A549 (cell line): ENCODE measurements at regions not wholly inside any gene's neighbourhood (a gene's known extent, or its start where the extent isn't known, plus 50 kb on each side); places are given as distances from the start of the nearest gene placed in this dataset.
"Not testable (repeated sequence)": the region's sequence is repeated elsewhere in the genome, so short reads cannot be mapped to it uniquely, and the experiment has no call there.

Experiments
- ATAC-seq, 2 experiments: fragments of 200-7000 bp in 1 of 2; fragments of >200 bp in 1 of 2; cut with Nextera tagmentation in 1 of 2; cut with Tn5 transposase in 1 of 2; 3 replicates each; pipeline versions ENCODE4 v1.8.0 to v1.9.1; 2018 to 2020; ENCODE audit warnings: mild to moderate bottlenecking in 1 of 2, moderate library complexity in 1 of 2
- CTCF ChIA-PET: fragments of 300-600 bp; sonication (Branson Sonifier 250); formaldehyde crosslinking; extraction: SDS; loops from one replicate; lab custom pipeline; 2021; ENCODE audit warnings: antibody characterized with exemption, inconsistent platforms; lab: Yijun Ruan, JAX
- POLR2A ChIA-PET: fragments of 350-600 bp; formaldehyde crosslinking; extraction: SDS; loops from one replicate; lab custom pipeline; 2021; ENCODE audit warnings: antibody characterized with exemption, inconsistent platforms; lab: Yijun Ruan, JAX
- DNase-seq, 2 experiments: peaks; one replicate each; pipeline versions ENCODE4 v3.0.0 to v3.0.0-alpha.2; 2011 to 2016; ENCODE audit warnings: low read depth in 1 of 2, low spot score in 1 of 2
- FAIRE-seq: peaks from 2 replicates; lab custom pipeline; 2011; peaks lifted over from hg19 to GRCh38; lab: Jason Lieb, UNC
- H3K27ac ChIP-seq, 2 experiments: fragments of >200 bp; sonication (Bioruptor Twin); formaldehyde crosslinking; 3 replicates each; pipeline ENCODE4 v1.5.1; 2016 to 2017
- H3K4me1 ChIP-seq: fragments of >200 bp; sonication (Bioruptor Twin); formaldehyde crosslinking; 3 replicates; pipeline ENCODE4 v1.6.1; 2016
- H3K4me2 ChIP-seq: fragments of >200 bp; sonication (Bioruptor Twin); formaldehyde crosslinking; 3 replicates; pipeline ENCODE4 v1.6.1; 2016
- H3K4me3 ChIP-seq: fragments of >200 bp; sonication (Bioruptor Twin); formaldehyde crosslinking; 3 replicates; pipeline ENCODE4 v1.5.1; 2016
- H3K9me3 ChIP-seq: fragments of >200 bp; sonication (Bioruptor Twin); formaldehyde crosslinking; 3 replicates; pipeline ENCODE4 v1.6.1; 2016
- CHD2 ChIP-seq: fragments of 150-350 bp; IDR thresholded peaks from 2 replicates; pipeline ENCODE4 v1.6.1; 2014; ENCODE audit warnings: low read length; ENCODE audit not compliant: partially characterized antibody
- EHF ChIP-seq: fragments of 250-450 bp; sonication (Bioruptor Pico); IDR thresholded peaks from 2 replicates; pipeline ENCODE4 v1.5.0; 2020; ENCODE audit warnings: mild to moderate bottlenecking
- EHMT2 ChIP-seq: fragments of 200-600 bp; sonication (generic); IDR thresholded peaks from 2 replicates; pipeline ENCODE4 v1.6.1; 2016; ENCODE audit warnings: antibody characterized with exemption, low read depth, mild to moderate bottlenecking, moderate library complexity
- ESRRA ChIP-seq: fragments of 150-350 bp; IDR thresholded peaks from 2 replicates; pipeline ENCODE4 v1.6.1; 2014; ENCODE audit warnings: mild to moderate bottlenecking, low read length, borderline replicate concordance
- FOSL2 ChIP-seq, 2 experiments: fragments of 450-650 bp in 1 of 2; fragments of >200 bp in 1 of 2; sonication (Bioruptor Twin) in 1 of 2; formaldehyde crosslinking; IDR thresholded peaks; 2 replicates each; pipeline versions ENCODE4 v1.5.0 to v1.6.1; 2016 to 2020; ENCODE audit warnings: mild to moderate bottlenecking in 1 of 2, moderate library complexity in 1 of 2
- GATA3 ChIP-seq: IDR thresholded peaks from 2 replicates; pipeline ENCODE4 v1.6.1; 2012; ENCODE audit warnings: borderline replicate concordance
- JUNB ChIP-seq: fragments of >200 bp; sonication (Bioruptor Twin); formaldehyde crosslinking; IDR thresholded peaks from 2 replicates; pipeline ENCODE4 v1.6.1; 2016
- MAZ ChIP-seq: fragments of 150-350 bp; IDR thresholded peaks from 2 replicates; pipeline ENCODE4 v1.6.1; 2014; ENCODE audit warnings: antibody characterized with exemption, low read depth, low read length, borderline replicate concordance
- MYC ChIP-seq: IDR thresholded peaks from 2 replicates; pipeline ENCODE4 v1.6.1; 2012; ENCODE audit warnings: mild to moderate bottlenecking, inconsistent platforms, low read length, improper control_type of control experiment, borderline replicate concordance
- NFE2L2 ChIP-seq: fragments of 150-350 bp; conservative IDR thresholded peaks from 2 replicates; pipeline ENCODE4 v1.6.1; 2014; ENCODE audit warnings: low read length
- NPAS2 ChIP-seq: fragments of 250-450 bp; sonication (Bioruptor Pico); IDR thresholded peaks from 2 replicates; pipeline ENCODE4 v1.8.0; 2022; ENCODE audit warnings: mild to moderate bottlenecking, moderate library complexity, borderline replicate concordance
- POLR2A ChIP-seq: IDR thresholded peaks from 2 replicates; pipeline ENCODE4 v1.6.1; 2012; ENCODE audit warnings: mild to moderate bottlenecking, low read length
- RAD21 ChIP-seq, 2 experiments: fragments of >200 bp in 1 of 2; sonication (Bioruptor Twin) in 1 of 2; formaldehyde crosslinking in 1 of 2; IDR thresholded peaks in 1 of 2; conservative IDR thresholded peaks in 1 of 2; 2 replicates in 1 of 2; 3 replicates in 1 of 2; pipeline ENCODE4 v1.6.1; 2012 to 2018; ENCODE audit warnings: inconsistent platforms in 1 of 2
- RARB ChIP-seq: fragments of 250-450 bp; sonication (Bioruptor Pico); IDR thresholded peaks from 2 replicates; pipeline ENCODE4 v1.8.0; 2021; ENCODE audit warnings: mild to moderate bottlenecking, moderate library complexity
- RCOR1 ChIP-seq: fragments of 150-350 bp; IDR thresholded peaks from 2 replicates; pipeline ENCODE4 v1.6.1; 2014; ENCODE audit warnings: antibody characterized with exemption, low read length, low read depth
- RNF2 ChIP-seq: fragments of 200-600 bp; sonication (generic); IDR thresholded peaks from 2 replicates; pipeline ENCODE4 v1.6.1; 2016; ENCODE audit warnings: low read depth, mild to moderate bottlenecking, antibody characterized with exemption, moderate library complexity, borderline replicate concordance
- SMC3 ChIP-seq: fragments of >200 bp; sonication (Bioruptor Twin); formaldehyde crosslinking; IDR thresholded peaks from 3 replicates; pipeline ENCODE4 v1.6.1; 2018; ENCODE audit warnings: inconsistent platforms
- ZC3H11A ChIP-seq: fragments of 450-650 bp; IDR thresholded peaks from 2 replicates; pipeline ENCODE4 v1.6.1; 2014; ENCODE audit warnings: antibody characterized with exemption, mild to moderate bottlenecking
- ZFP36 ChIP-seq: fragments of 450-650 bp; IDR thresholded peaks from 2 replicates; pipeline ENCODE4 v1.6.1; 2014; ENCODE audit warnings: borderline replicate concordance; ENCODE audit not compliant: partially characterized antibody
- ZNF302 ChIP-seq: fragments of 250-450 bp; sonication (Bioruptor Pico); IDR thresholded peaks from 2 replicates; pipeline ENCODE4 v1.9.0; 2021; ENCODE audit warnings: inconsistent platforms, mild to moderate bottlenecking, moderate library complexity
- WGBS: methylation state at CpG from one replicate; pipeline ENCODE4 v1.1.6; 2017; ENCODE audit errors: missing lambda C conversion rate; 5-methylcytosine and 5-hydroxymethylcytosine counted together
- TF ChIP-seq, protein P1 (sequence below): fragments of >200 bp; sonication (Bioruptor Twin); formaldehyde crosslinking; IDR thresholded peaks from 2 replicates; pipeline ENCODE4 v1.6.1; 2016
- TF ChIP-seq, protein P2 (sequence below): fragments of 450-650 bp; IDR thresholded peaks from 2 replicates; pipeline ENCODE4 v1.6.1; 2014; ENCODE audit warnings: antibody characterized with exemption
- TF ChIP-seq, protein P3 (sequence below): fragments of 250-450 bp; sonication (Bioruptor Pico); IDR thresholded peaks from 2 replicates; pipeline ENCODE4 v1.5.0; 2020; ENCODE audit warnings: low read depth, mild to moderate bottlenecking, moderate library complexity
- TF ChIP-seq, protein P4 (sequence below): fragments of 200-600 bp; sonication (generic); IDR thresholded peaks from 2 replicates; pipeline ENCODE4 v1.6.1; 2016; ENCODE audit warnings: antibody characterized with exemption, mild to moderate bottlenecking, moderate library complexity
- TF ChIP-seq, protein P5 (sequence below): fragments of >200 bp; sonication (Bioruptor Twin); formaldehyde crosslinking; IDR thresholded peaks from 3 replicates; pipeline ENCODE4 v1.5.1; 2016

DNA sequence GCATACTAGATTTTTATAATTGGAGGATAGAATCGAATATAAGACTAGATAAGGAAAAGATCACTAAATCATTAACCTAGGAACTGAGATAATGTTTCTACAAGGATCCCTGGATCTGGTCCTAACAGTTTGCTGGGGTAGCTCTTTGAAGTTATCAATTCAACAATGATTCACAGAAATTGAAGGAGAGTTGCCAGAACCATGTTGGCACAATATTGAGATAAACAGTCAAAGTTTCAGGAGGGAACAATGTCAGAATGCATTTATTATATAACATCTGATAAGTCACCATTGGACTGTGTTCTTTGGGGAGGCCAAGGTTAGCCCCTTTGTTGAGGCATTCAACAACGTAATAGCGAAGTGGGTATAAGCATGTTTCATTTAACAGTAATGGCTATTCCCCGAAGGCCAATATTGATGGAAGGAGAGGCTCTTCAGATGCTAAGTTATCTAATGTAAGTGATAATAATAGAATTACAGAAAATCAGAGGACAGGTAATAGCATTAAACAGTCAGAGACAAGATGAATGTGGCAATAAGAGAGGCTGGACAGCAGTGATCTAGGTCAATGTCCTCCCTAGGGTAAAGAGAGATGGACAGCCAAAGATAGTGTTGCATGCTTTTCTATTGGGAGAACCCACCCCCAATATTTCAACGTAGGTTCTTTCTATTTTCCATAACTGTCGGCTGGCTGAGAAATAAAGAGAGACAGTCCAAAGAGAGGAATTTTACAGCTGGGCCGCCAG is 604.8 kb upstream of the GYPC start:
- ChIA-PET CTCF (interaction anchor here (0.7 to 1.2 kb wide), 2 partner anchors 10 to 20 kb away, joined by 3 to 4 read pairs; no protein-coding TSS in a partner anchor), POLR2A (no interaction called here)
- DNase-seq (no peak), FAIRE-seq (no peak), ATAC-seq (no peak)
- Histone ChIP-seq H3K4me1 (no peaks in the 10 kb centered on the region), H3K27ac (no peak overlapping the region), H3K4me2 (no peak overlapping the region), H3K4me3 (no peak overlapping the region), H3K9me3 (peaks cover 5% of the 10 kb centered on the region; the same call in 2 of the 3 replicates)
- no peak for TF ChIP-seq GATA3
- no peak for TF ChIP-seq MAZ
- TF ChIP-seq RARB: no peak
- TF ChIP-seq SMC3: no peak
- TF ChIP-seq MYC: no peak
- no peak for TF ChIP-seq RAD21 (conservative IDR thresholded peaks at IDR 0.05 in 1 of 2, IDR thresholded peaks at IDR 0.05 in 1 of 2)
- TF ChIP-seq JUNB: no peak
- no peak for TF ChIP-seq RNF2
- no peak for TF ChIP-seq NFE2L2
- no peak for TF ChIP-seq ZNF302 (CRISPR knock-in tag)
- TF ChIP-seq ESRRA: no peak
- no peak for TF ChIP-seq EHF (CRISPR knock-in tag)
- TF ChIP-seq, protein P1, sequence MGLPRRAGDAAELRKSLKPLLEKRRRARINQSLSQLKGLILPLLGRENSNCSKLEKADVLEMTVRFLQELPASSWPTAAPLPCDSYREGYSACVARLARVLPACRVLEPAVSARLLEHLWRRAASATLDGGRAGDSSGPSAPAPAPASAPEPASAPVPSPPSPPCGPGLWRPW: no peak
- no peak for TF ChIP-seq EHMT2
- TF ChIP-seq RCOR1: no peak
- TF ChIP-seq, protein P2, sequence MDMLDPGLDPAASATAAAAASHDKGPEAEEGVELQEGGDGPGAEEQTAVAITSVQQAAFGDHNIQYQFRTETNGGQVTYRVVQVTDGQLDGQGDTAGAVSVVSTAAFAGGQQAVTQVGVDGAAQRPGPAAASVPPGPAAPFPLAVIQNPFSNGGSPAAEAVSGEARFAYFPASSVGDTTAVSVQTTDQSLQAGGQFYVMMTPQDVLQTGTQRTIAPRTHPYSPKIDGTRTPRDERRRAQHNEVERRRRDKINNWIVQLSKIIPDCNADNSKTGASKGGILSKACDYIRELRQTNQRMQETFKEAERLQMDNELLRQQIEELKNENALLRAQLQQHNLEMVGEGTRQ: no peak
- TF ChIP-seq, protein P3, sequence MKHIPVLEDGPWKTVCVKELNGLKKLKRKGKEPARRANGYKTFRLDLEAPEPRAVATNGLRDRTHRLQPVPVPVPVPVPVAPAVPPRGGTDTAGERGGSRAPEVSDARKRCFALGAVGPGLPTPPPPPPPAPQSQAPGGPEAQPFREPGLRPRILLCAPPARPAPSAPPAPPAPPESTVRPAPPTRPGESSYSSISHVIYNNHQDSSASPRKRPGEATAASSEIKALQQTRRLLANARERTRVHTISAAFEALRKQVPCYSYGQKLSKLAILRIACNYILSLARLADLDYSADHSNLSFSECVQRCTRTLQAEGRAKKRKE (CRISPR knock-in tag): no peak
- TF ChIP-seq FOSL2 (IDR thresholded peaks at IDR 0.05): no peak
- TF ChIP-seq FOSL2 (CRISPR knock-in tag; IDR thresholded peaks at IDR 0.05): no peak
- TF ChIP-seq ZFP36: no peak
- 4% methylated on average over 7 of the region's 7 CpGs for WGBS

DNA sequence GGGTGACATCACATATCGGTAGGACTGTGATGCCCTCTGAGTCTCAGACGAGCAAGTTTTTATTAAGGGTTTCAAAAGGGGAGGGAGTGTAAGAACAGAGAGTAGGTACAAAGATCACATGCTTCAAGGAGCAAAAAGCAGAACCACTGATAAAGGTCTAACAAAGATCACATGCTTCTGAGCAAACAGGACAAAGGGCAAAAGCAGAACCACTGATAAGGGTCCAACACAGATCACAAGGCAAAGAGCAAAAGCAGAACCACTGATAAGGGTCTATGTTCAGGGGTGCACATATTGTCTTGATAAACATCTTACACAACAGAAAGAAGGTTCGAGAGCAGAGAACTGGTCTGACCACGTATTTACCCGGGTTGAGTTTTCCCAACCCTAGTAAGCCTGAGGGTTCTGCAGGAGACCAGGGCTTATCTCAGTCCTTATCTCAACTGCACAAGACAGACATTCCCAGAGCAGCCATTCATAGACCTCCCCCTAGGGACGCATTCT is 604.2 kb upstream of the GYPC start:
- H3K4me2 ChIP-seq, CTCF ChIA-PET, DNase-seq, H3K27ac ChIP-seq, ATAC-seq, POLR2A ChIA-PET, H3K4me1 ChIP-seq, H3K9me3 ChIP-seq, FAIRE-seq, H3K4me3 ChIP-seq: not testable (repeated sequence)
- 5% methylated on average over 6 of the region's 6 CpGs for WGBS

DNA sequence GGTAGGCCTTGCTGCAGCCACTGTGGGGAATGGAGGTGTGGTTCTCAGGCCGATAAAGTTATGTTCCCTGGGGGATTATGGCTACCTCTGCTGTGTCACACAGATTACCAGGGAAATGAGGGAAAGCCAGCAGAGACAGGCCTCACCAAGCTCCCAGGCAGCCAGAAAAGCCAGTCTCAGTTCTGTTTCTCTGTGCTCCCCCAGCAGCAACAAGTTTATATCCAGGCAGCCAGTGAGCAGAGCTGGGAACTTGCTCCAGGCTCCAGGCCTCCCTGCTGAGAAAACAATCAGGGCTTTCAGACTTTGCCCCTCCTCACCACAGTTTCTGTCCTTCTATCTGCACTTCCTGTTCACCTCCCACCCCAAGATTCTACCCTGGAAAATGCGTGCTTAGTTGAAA is 596.6 kb upstream of the GYPC start:
- no peak for FAIRE-seq
- Histone ChIP-seq H3K4me1 (no peaks in the 10 kb centered on the region), H3K4me3 (no peak overlapping the region), H3K4me2 (no peak overlapping the region), H3K27ac (no peak overlapping the region), H3K9me3 (no peaks in the 10 kb centered on the region)
- ChIA-PET CTCF (no interaction called here), POLR2A (no interaction called here)
- TF ChIP-seq CHD2 (no peak), ZC3H11A (no peak), NFE2L2 (no peak), POLR2A (no peak), NPAS2 (CRISPR knock-in tag) (no peak)
- TF ChIP-seq, protein P4, sequence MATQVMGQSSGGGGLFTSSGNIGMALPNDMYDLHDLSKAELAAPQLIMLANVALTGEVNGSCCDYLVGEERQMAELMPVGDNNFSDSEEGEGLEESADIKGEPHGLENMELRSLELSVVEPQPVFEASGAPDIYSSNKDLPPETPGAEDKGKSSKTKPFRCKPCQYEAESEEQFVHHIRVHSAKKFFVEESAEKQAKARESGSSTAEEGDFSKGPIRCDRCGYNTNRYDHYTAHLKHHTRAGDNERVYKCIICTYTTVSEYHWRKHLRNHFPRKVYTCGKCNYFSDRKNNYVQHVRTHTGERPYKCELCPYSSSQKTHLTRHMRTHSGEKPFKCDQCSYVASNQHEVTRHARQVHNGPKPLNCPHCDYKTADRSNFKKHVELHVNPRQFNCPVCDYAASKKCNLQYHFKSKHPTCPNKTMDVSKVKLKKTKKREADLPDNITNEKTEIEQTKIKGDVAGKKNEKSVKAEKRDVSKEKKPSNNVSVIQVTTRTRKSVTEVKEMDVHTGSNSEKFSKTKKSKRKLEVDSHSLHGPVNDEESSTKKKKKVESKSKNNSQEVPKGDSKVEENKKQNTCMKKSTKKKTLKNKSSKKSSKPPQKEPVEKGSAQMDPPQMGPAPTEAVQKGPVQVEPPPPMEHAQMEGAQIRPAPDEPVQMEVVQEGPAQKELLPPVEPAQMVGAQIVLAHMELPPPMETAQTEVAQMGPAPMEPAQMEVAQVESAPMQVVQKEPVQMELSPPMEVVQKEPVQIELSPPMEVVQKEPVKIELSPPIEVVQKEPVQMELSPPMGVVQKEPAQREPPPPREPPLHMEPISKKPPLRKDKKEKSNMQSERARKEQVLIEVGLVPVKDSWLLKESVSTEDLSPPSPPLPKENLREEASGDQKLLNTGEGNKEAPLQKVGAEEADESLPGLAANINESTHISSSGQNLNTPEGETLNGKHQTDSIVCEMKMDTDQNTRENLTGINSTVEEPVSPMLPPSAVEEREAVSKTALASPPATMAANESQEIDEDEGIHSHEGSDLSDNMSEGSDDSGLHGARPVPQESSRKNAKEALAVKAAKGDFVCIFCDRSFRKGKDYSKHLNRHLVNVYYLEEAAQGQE: no peak
- TF ChIP-seq, protein P5, sequence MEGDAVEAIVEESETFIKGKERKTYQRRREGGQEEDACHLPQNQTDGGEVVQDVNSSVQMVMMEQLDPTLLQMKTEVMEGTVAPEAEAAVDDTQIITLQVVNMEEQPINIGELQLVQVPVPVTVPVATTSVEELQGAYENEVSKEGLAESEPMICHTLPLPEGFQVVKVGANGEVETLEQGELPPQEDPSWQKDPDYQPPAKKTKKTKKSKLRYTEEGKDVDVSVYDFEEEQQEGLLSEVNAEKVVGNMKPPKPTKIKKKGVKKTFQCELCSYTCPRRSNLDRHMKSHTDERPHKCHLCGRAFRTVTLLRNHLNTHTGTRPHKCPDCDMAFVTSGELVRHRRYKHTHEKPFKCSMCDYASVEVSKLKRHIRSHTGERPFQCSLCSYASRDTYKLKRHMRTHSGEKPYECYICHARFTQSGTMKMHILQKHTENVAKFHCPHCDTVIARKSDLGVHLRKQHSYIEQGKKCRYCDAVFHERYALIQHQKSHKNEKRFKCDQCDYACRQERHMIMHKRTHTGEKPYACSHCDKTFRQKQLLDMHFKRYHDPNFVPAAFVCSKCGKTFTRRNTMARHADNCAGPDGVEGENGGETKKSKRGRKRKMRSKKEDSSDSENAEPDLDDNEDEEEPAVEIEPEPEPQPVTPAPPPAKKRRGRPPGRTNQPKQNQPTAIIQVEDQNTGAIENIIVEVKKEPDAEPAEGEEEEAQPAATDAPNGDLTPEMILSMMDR: no peak
- ATAC-seq: no peak
- no peak for DNase-seq
- WGBS: 14% methylated on average over 2 of the region's 2 CpGs
